ENCODE measurements at regions not wholly inside any gene's neighbourhood (a gene's known extent, or its start where the extent isn't known, plus 50 kb on each side); places are given as distances from the start of the nearest gene placed in this dataset.

GRCh38 chr5:15103864-15104263, 232.3 kb upstream of the ANKH start:
- TF ChIP-seq CTCF (IDR thresholded peaks at IDR 0.05; ENCODE audit: insufficient read depth, low read depth, low read length) (no peak), EZH2 (IDR thresholded peaks at IDR 0.05; ENCODE audit: insufficient read depth, low read length) (no peak)

Measured in astrocyte (in vitro differentiated cells and primary cell).